ENCODE measurements at regions not wholly inside any gene's neighbourhood (a gene's known extent, or its start where the extent isn't known, plus 50 kb on each side); places are given as distances from the start of the nearest gene placed in this dataset.

- Histone ChIP-seq H4K91ac (ENCODE audit: insufficient read length, low read depth, low read length) (no peak overlapping the region), H4K5ac (ENCODE audit: insufficient read length, low read depth, low read length) (no peak overlapping the region), H3K9ac (ENCODE audit: extremely low read depth, insufficient read length, low read length) (no peak overlapping the region), H3K56ac (ENCODE audit: insufficient read length, low read depth, low read length) (no peak overlapping the region), H2BK5ac (ENCODE audit: insufficient read length, low read length) (no peak overlapping the region), H3K4ac (ENCODE audit: low read depth, low read length) (no peak overlapping the region), H3T11ph (ENCODE audit: low read length) (no peak overlapping the region), H3K23me2 (ENCODE audit: insufficient read length, low read depth, low read length, poor library complexity, severe bottlenecking) (no peaks in the 10 kb centered on the region), H3K79me2 (ENCODE audit: insufficient read depth, low read length) (no peaks in the 10 kb centered on the region), H3K79me1 (ENCODE audit: insufficient read depth, low read depth, low read length, poor library complexity, severe bottlenecking) (no peaks in the 10 kb centered on the region), H3K4me1 (ENCODE audit: insufficient read depth, low read length) (no peaks in the 10 kb centered on the region), H2BK12ac (ENCODE audit: insufficient read length, low read depth, low read length) (no peak overlapping the region), H4K8ac (replicated peaks; ENCODE audit: insufficient read length, low read depth, low read length) (no peak overlapping the region), H2BK15ac (ENCODE audit: low read depth, low read length) (no peak overlapping the region), H3K14ac (ENCODE audit: insufficient read depth, low read length) (no peak overlapping the region), H3K23ac (ENCODE audit: insufficient read length, low read depth, low read length) (no peak overlapping the region), H3K9me3 (ENCODE audit: control insufficient read depth, low read depth, low read length) (no peaks in the 10 kb centered on the region), H3K27me3 (ENCODE audit: insufficient read depth, low read length) (no peaks in the 10 kb centered on the region), H2AFZ (ENCODE audit: low read length) (no peak overlapping the region), H2AK5ac (ENCODE audit: insufficient read length, low read length) (no peak overlapping the region), H3K4me2 (ENCODE audit: insufficient read depth, insufficient read length, low read length) (no peak overlapping the region), H2BK120ac (ENCODE audit: low read depth, low read length, poor library complexity, severe bottlenecking) (no peak overlapping the region), H2BK20ac (ENCODE audit: low read depth, low read length, poor library complexity, severe bottlenecking) (no peak overlapping the region), H3K27ac (ENCODE audit: insufficient read length, low read depth, low read length) (no peak overlapping the region), H4K20me1 (ENCODE audit: control insufficient read depth, insufficient read depth, insufficient read length) (no peaks in the 10 kb centered on the region), H3K18ac (ENCODE audit: insufficient read length, low read depth, low read length) (no peak overlapping the region)
- Mint-ChIP-seq H3K36me3 (ENCODE audit: insufficient read depth in 1 of 3, low read depth in 3 of 3) (peaks cover 0 to 12% (median 2%) of the 10 kb centered on the region in 3 experiments; a peak in 2 of 7 replicates), H3K4me1 (peaks cover 23 to 24% of the 10 kb centered on the region in 2 experiments), H3K4me3 (no peak overlapping the region), H3K9me3 (peaks cover 10 to 11% of the 10 kb centered on the region in 2 experiments; a peak in 3 of 5 replicates), H3K27me3 (ENCODE audit: low read depth) (no peaks in the 10 kb centered on the region), H3K27ac (no peak overlapping the region; a peak in 1 of 7 replicates)
- DNase-seq, result no peak
- TF ChIP-seq CTCF (conservative IDR thresholded peaks at IDR 0.05), result no peak
- no CpG with 5 or more reads among the region's 2 CpGs for WGBS (ENCODE audit: extremely low coverage, insufficient read length, low lambda C conversion rate)
These were observed 140.1 kb upstream of the NR3C1 start for GRCh38 chr5:143543358-143544255.

Measured in H9 (cell line).